ENCODE measurements at regions not wholly inside any gene's neighbourhood (a gene's known extent, or its start where the extent isn't known, plus 50 kb on each side); places are given as distances from the start of the nearest gene placed in this dataset.

- H3K4me3 ChIP-seq (replicated peaks; ENCODE audit: low read depth, low read length) = no peak overlapping the region
- no peak for DNase-seq (ENCODE audit: extremely low read depth, low read depth)
- TF ChIP-seq CTCF (IDR thresholded peaks at IDR 0.05; ENCODE audit: low read depth, low read length, missing control alignments) = no peak
These were observed 174.3 kb upstream of the UBE3A start for GRCh38 chr15:25613134-25613533.

GRCh38 chr15:25611603-25612002 lies 172.8 kb upstream of the UBE3A start:
- no peak for TF ChIP-seq CTCF (IDR thresholded peaks at IDR 0.05; ENCODE audit: low read depth, low read length, missing control alignments)
- no peak overlapping the region for H3K4me3 ChIP-seq (replicated peaks; ENCODE audit: low read depth, low read length)
- DNase-seq (ENCODE audit: extremely low read depth, low read depth) = no peak

- no peak for DNase-seq (ENCODE audit: extremely low read depth, low read depth)
- TF ChIP-seq CTCF (IDR thresholded peaks at IDR 0.05; ENCODE audit: low read depth, low read length, missing control alignments) = no peak
- H3K4me3 ChIP-seq (replicated peaks; ENCODE audit: low read depth, low read length) = no peak overlapping the region
These were observed 170.5 kb upstream of the UBE3A start for GRCh38 chr15:25609371-25609770.

- no peak overlapping the region for H3K4me3 ChIP-seq (replicated peaks; ENCODE audit: low read depth, low read length)
- no peak for TF ChIP-seq CTCF (IDR thresholded peaks at IDR 0.05; ENCODE audit: low read depth, low read length, missing control alignments)
- DNase-seq (ENCODE audit: extremely low read depth, low read depth) = no peak
These were observed 170.1 kb upstream of the UBE3A start for GRCh38 chr15:25608926-25609325.

- TF ChIP-seq CTCF (IDR thresholded peaks at IDR 0.05; ENCODE audit: low read depth, low read length, missing control alignments) = no peak
- no peak for DNase-seq (ENCODE audit: extremely low read depth, low read depth)
These were observed 166.3 kb upstream of the UBE3A start for GRCh38 chr15:25605151-25605550.

GRCh38 chr15:25600751-25601150 lies 161.9 kb upstream of the UBE3A start:
- TF ChIP-seq CTCF (IDR thresholded peaks at IDR 0.05; ENCODE audit: low read depth, low read length, missing control alignments) = no peak
- no peak for DNase-seq (ENCODE audit: extremely low read depth, low read depth)
- H3K4me3 ChIP-seq (replicated peaks; ENCODE audit: low read depth, low read length) = no peak overlapping the region

More at GRCh38 chr15:25605151-25605550, 166.3 kb upstream of the UBE3A start:
- no peak overlapping the region for H3K4me3 ChIP-seq (replicated peaks; ENCODE audit: low read depth, low read length)

- TF ChIP-seq CTCF (IDR thresholded peaks at IDR 0.05; ENCODE audit: low read depth, low read length, missing control alignments) = no peak
- no peak overlapping the region for H3K4me3 ChIP-seq (replicated peaks; ENCODE audit: low read depth, low read length)
- no peak for DNase-seq (ENCODE audit: extremely low read depth, low read depth)
These were observed 158.7 kb upstream of the UBE3A start for GRCh38 chr15:25597571-25597970.
